NCI-H226 (cell line): ENCODE measurements at regions not wholly inside any gene's neighbourhood (a gene's known extent, or its start where the extent isn't known, plus 50 kb on each side); places are given as distances from the start of the nearest gene placed in this dataset.
"Not testable (repeated sequence)": the region's sequence is repeated elsewhere in the genome, so short reads cannot be mapped to it uniquely, and the experiment has no call there.

Source experiments
- DNase-seq: peaks from one replicate; pipeline ENCODE4 v3.0.0-alpha.2; 2015

GRCh38 chr2:134040626-134041172 lies 213.2 kb upstream of the MGAT5 start:
- DNase-seq = not testable (repeated sequence)

GRCh38 chr2:134041877-134042276 lies 212.0 kb upstream of the MGAT5 start:
- no peak for DNase-seq

- DNase-seq = not testable (repeated sequence)
These were observed 210.8 kb upstream of the MGAT5 start for GRCh38 chr2:134043028-134043427.

GRCh38 chr2:134052173-134052572 lies 201.7 kb upstream of the MGAT5 start:
- DNase-seq = no peak

- DNase-seq = no peak
These were observed 197.7 kb upstream of the MGAT5 start for GRCh38 chr2:134056173-134056572.

GRCh38 chr2:134061066-134061465 lies 192.8 kb upstream of the MGAT5 start:
- not testable (repeated sequence) for DNase-seq

GRCh38 chr2:134062235-134062634 lies 191.6 kb upstream of the MGAT5 start:
- DNase-seq = not testable (repeated sequence)

GRCh38 chr2:134063916-134064315 lies 190.0 kb upstream of the MGAT5 start:
- DNase-seq = not testable (repeated sequence)

GRCh38 chr2:134070281-134070741 lies 183.6 kb upstream of the MGAT5 start:
- DNase-seq = no peak

GRCh38 chr2:134072341-134072740 lies 181.5 kb upstream of the MGAT5 start:
- DNase-seq = no peak

- DNase-seq = no peak
These were observed 180.8 kb upstream of the MGAT5 start for GRCh38 chr2:134073023-134073422.

- DNase-seq = no peak
These were observed 179.3 kb upstream of the MGAT5 start for GRCh38 chr2:134074619-134075018.

GRCh38 chr2:134075204-134075603 lies 178.7 kb upstream of the MGAT5 start:
- DNase-seq = no peak

GRCh38 chr2:134078354-134078753 lies 175.5 kb upstream of the MGAT5 start:
- no peak for DNase-seq

GRCh38 chr2:134079373-134079772 lies 174.5 kb upstream of the MGAT5 start:
- no peak for DNase-seq

GRCh38 chr2:134080386-134081089 lies 173.3 kb upstream of the MGAT5 start:
- no peak for DNase-seq

- no peak for DNase-seq
These were observed 172.5 kb upstream of the MGAT5 start for GRCh38 chr2:134081238-134081938.

- no peak for DNase-seq
These were observed 170.3 kb upstream of the MGAT5 start for GRCh38 chr2:134083548-134083947.

GRCh38 chr2:134086594-134087219 lies 167.2 kb upstream of the MGAT5 start:
- no peak for DNase-seq

- no peak for DNase-seq
These were observed 166.4 kb upstream of the MGAT5 start for GRCh38 chr2:134087371-134087921.

GRCh38 chr2:134089454-134089853 lies 164.4 kb upstream of the MGAT5 start:
- DNase-seq = no peak

GRCh38 chr2:134097740-134098139 lies 156.1 kb upstream of the MGAT5 start:
- no peak for DNase-seq

GRCh38 chr2:134098321-134098720 lies 155.6 kb upstream of the MGAT5 start:
- DNase-seq = no peak
